Endodermal cell (in vitro differentiated cells): ENCODE measurements at regions not wholly inside any gene's neighbourhood (a gene's known extent, or its start where the extent isn't known, plus 50 kb on each side); places are given as distances from the start of the nearest gene placed in this dataset.

Experiments used
- DNase-seq: peaks from one replicate; pipeline ENCODE4 v3.0.0-alpha.2; 2017
- H3K27ac ChIP-seq: 2 replicates; pipeline ENCODE4 v1.5.1; 2013; ENCODE audit warnings: mild to moderate bottlenecking, low read depth, low read length, moderate library complexity
- H3K27me3 ChIP-seq: 2 replicates; pipeline ENCODE4 v1.6.1; 2013; ENCODE audit warnings: mild to moderate bottlenecking, low read length, moderate library complexity; ENCODE audit not compliant: insufficient read depth, control insufficient read depth, poor library complexity, severe bottlenecking
- H3K36me3 ChIP-seq: 2 replicates; pipeline ENCODE4 v1.7.0; 2013; ENCODE audit warnings: mild to moderate bottlenecking, low read length, moderate library complexity; ENCODE audit not compliant: control insufficient read depth, insufficient read depth
- H3K4me1 ChIP-seq: one replicate; pipeline ENCODE4 v1.7.0; 2013; ENCODE audit warnings: low read length; ENCODE audit not compliant: control insufficient read depth, insufficient read depth
- H3K4me3 ChIP-seq: 2 replicates; pipeline ENCODE4 v1.5.1; 2013; ENCODE audit warnings: mild to moderate bottlenecking, low read length, moderate library complexity
- H3K9ac ChIP-seq: 2 replicates; pipeline ENCODE4 v1.6.1; 2013; ENCODE audit warnings: mild to moderate bottlenecking, low read length, moderate library complexity; ENCODE audit not compliant: poor library complexity, severe bottlenecking; ENCODE audit errors: extremely low read depth
- H3K9me3 ChIP-seq: 2 replicates; pipeline ENCODE4 v1.6.1; 2013; ENCODE audit warnings: mild to moderate bottlenecking, low read length, moderate library complexity; ENCODE audit not compliant: control insufficient read depth
- H3K27ac Mint-ChIP-seq: 2 replicates; pipeline ENCODE4 v1.8.0; 2020; ENCODE audit warnings: mixed read lengths
- H3K27me3 Mint-ChIP-seq: 2 replicates; pipeline ENCODE4 v1.8.0; 2021; ENCODE audit warnings: mild to moderate bottlenecking, mixed read lengths; ENCODE audit not compliant: insufficient read depth
- H3K36me3 Mint-ChIP-seq: 2 replicates; pipeline ENCODE4 v1.8.0; 2020; ENCODE audit warnings: low read depth, mixed read lengths
- H3K4me1 Mint-ChIP-seq: 2 replicates; pipeline ENCODE4 v1.8.0; 2020; ENCODE audit warnings: mixed read lengths
- H3K4me3 Mint-ChIP-seq: 2 replicates; pipeline ENCODE4 v1.8.0; 2020; ENCODE audit warnings: mild to moderate bottlenecking, moderate library complexity, mixed read lengths
- H3K9me3 Mint-ChIP-seq: 2 replicates; pipeline ENCODE4 v1.8.0; 2020; ENCODE audit warnings: mild to moderate bottlenecking, mixed read lengths
- WGBS, 2 experiments: methylation state at CpG; one replicate each; pipeline versions ENCODE4 v1.1.5 to v1.1.7; 2013; ENCODE audit warnings: missing lambda C conversion rate in 2 of 2, mixed read lengths in 1 of 2; ENCODE audit not compliant: insufficient coverage in 1 of 2, insufficient read length in 1 of 2; 5-methylcytosine and 5-hydroxymethylcytosine counted together
- TF ChIP-seq, protein P1 (sequence below): fragments of 200-600 bp; sonication (generic); conservative IDR thresholded peaks from 2 replicates; pipeline ENCODE4 v1.5.0; 2021; ENCODE audit warnings: antibody characterized with exemption, mild to moderate bottlenecking

DNA sequence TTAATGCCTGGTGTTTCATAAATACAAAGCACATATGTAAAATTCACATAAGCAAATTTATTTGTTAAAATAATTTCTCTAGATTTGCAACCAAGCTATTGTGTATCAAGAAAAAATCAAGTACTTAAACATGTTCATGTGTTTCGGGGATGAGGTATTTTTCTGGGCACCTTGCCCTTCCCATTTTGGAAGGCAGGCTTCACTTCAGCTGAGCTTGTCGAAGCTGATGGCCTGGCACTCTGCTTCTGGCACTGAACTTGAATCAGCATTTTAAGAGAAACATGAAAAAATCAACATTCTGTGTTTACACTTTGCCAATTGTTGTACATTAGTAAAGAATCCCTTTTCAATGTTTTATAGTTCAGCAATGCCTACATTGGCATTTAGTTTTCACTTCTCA is 179.1 kb upstream of the STEAP4 start:
- TF ChIP-seq, protein P1, sequence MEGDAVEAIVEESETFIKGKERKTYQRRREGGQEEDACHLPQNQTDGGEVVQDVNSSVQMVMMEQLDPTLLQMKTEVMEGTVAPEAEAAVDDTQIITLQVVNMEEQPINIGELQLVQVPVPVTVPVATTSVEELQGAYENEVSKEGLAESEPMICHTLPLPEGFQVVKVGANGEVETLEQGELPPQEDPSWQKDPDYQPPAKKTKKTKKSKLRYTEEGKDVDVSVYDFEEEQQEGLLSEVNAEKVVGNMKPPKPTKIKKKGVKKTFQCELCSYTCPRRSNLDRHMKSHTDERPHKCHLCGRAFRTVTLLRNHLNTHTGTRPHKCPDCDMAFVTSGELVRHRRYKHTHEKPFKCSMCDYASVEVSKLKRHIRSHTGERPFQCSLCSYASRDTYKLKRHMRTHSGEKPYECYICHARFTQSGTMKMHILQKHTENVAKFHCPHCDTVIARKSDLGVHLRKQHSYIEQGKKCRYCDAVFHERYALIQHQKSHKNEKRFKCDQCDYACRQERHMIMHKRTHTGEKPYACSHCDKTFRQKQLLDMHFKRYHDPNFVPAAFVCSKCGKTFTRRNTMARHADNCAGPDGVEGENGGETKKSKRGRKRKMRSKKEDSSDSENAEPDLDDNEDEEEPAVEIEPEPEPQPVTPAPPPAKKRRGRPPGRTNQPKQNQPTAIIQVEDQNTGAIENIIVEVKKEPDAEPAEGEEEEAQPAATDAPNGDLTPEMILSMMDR, result no peak
- H3K36me3 ChIP-seq, result no peaks in the 10 kb centered on the region
- DNase-seq, result no peak
- no peaks in the 10 kb centered on the region for H3K9me3 ChIP-seq
- no peaks in the 10 kb centered on the region for H3K27me3 ChIP-seq
- H3K4me3 ChIP-seq, result no peak overlapping the region
- H3K36me3 Mint-ChIP-seq, result no peaks in the 10 kb centered on the region
- H3K27ac Mint-ChIP-seq, result no peak overlapping the region
- H3K27me3 Mint-ChIP-seq, result no peaks in the 10 kb centered on the region
- H3K4me1 Mint-ChIP-seq, result peaks cover 4% of the 10 kb centered on the region
- 76 to 100% methylated on average over 1 to 2 of the region's 2 CpGs for WGBS, 2 experiments
- H3K4me3 Mint-ChIP-seq, result no peak overlapping the region
- no peaks in the 10 kb centered on the region for H3K9me3 Mint-ChIP-seq
- no peak overlapping the region for H3K27ac ChIP-seq
- H3K9ac ChIP-seq, result no peak overlapping the region
- H3K4me1 ChIP-seq, result no peaks in the 10 kb centered on the region

DNA sequence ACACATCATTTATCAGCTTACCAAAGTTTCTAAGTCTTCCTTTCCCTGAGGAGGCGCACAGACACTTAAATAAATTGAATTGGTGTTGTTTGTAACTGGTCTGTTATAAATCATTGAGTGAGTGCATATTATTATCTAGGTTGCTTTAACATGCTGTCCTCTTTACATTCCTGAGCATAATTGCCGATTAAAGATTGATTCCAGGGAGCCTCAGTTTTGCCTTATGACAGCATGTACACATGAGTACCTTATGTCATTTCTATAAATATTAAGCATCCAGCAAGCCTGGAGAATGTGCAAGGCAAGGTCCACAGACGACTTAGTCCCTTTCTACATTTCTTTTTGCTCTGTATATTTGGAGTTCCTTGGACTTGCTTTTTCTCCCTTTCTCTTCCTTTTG is 177.9 kb upstream of the STEAP4 start:
- Histone ChIP-seq H3K36me3 (no peaks in the 10 kb centered on the region), H3K27me3 (no peaks in the 10 kb centered on the region), H3K4me3 (no peak overlapping the region), H3K4me1 (no peaks in the 10 kb centered on the region), H3K9ac (no peak overlapping the region), H3K9me3 (no peaks in the 10 kb centered on the region), H3K27ac (no peak overlapping the region)
- H3K9me3 Mint-ChIP-seq, result no peaks in the 10 kb centered on the region
- DNase-seq, result no peak
- no peaks in the 10 kb centered on the region for H3K27me3 Mint-ChIP-seq
- no peaks in the 10 kb centered on the region for H3K4me1 Mint-ChIP-seq
- TF ChIP-seq, protein P1, result no peak
- no peak overlapping the region for H3K4me3 Mint-ChIP-seq
- WGBS, 2 experiments, result 80 to 93% methylated on average over 1 to 3 of the region's 3 CpGs
- H3K27ac Mint-ChIP-seq, result no peak overlapping the region
- no peaks in the 10 kb centered on the region for H3K36me3 Mint-ChIP-seq

DNA sequence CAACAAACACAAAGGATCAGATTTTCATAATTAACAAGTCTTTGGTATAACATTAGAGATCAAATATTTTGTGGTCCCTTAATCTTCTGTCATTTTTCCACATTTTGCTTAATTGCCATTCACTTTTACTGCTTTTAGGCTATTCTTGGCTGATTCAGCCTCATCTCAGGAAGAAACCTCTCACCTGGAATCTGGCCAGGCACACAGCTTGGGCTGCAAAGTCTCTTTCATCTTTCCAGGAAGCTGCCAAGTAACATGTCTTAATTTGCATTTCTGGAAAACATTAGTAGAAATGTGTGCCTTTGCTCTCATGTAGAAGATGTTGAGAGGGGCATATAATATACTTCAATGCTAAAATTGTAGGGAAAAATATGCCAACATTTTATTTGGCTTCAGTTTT is 174.2 kb upstream of the STEAP4 start:
- H3K27ac ChIP-seq, result no peak overlapping the region
- H3K27me3 ChIP-seq, result no peaks in the 10 kb centered on the region
- Mint-ChIP-seq H3K9me3 (no peaks in the 10 kb centered on the region), H3K36me3 (no peaks in the 10 kb centered on the region), H3K4me1 (no peaks in the 10 kb centered on the region), H3K27ac (no peak overlapping the region), H3K4me3 (no peak overlapping the region), H3K27me3 (no peaks in the 10 kb centered on the region)
- TF ChIP-seq, protein P1, result no peak
- no peaks in the 10 kb centered on the region for H3K4me1 ChIP-seq
- H3K9me3 ChIP-seq, result no peaks in the 10 kb centered on the region
- no peaks in the 10 kb centered on the region for H3K36me3 ChIP-seq
- no peak overlapping the region for H3K9ac ChIP-seq
- H3K4me3 ChIP-seq, result no peak overlapping the region
- no peak for DNase-seq
